GM21360 (cell line): ENCODE measurements at regions not wholly inside any gene's neighbourhood (a gene's known extent, or its start where the extent isn't known, plus 50 kb on each side); places are given as distances from the start of the nearest gene placed in this dataset.

Source experiments
- ATAC-seq: cut with Tn5 transposase; IDR thresholded peaks from one replicate; pipeline ENCODE4 v1.9.1; 2021; ENCODE audit warnings: mild to moderate bottlenecking, moderate library complexity; ENCODE audit not compliant: unreplicated experiment

- ATAC-seq = no peak
Measured at GRCh38 chr2:54360055-54360792, 95.9 kb upstream of the SPTBN1 start.

- ATAC-seq = no peak
Measured at GRCh38 chr2:54364409-54364808, 91.7 kb upstream of the SPTBN1 start.

DNA sequence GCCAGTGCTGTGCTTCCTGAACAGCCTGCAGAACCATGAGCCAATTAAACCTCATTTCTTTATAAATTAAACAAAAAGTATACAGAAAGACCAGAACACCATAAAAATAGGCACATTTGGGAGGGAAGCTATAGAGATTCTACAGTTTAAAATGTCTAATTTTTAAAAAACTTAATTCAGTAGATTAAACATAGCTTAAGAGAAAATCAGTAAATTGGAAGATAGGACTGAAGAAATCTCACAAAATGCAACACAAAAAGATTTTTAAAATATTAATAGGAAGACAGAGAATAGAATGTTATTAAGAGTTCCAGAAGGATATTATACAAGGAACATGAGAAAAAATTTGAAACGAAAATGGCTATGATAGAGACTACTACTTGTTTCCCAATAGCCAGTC, 90.5 kb upstream of the SPTBN1 start:
- ATAC-seq = no peak

- ATAC-seq = no peak
Measured at GRCh38 chr2:54366487-54367280, 89.4 kb upstream of the SPTBN1 start.

- ATAC-seq = no peak
Measured at GRCh38 chr2:54370405-54371104, 85.6 kb upstream of the SPTBN1 start.

GRCh38 chr2:54371460-54372065, 84.6 kb upstream of the SPTBN1 start:
- no peak for ATAC-seq

DNA sequence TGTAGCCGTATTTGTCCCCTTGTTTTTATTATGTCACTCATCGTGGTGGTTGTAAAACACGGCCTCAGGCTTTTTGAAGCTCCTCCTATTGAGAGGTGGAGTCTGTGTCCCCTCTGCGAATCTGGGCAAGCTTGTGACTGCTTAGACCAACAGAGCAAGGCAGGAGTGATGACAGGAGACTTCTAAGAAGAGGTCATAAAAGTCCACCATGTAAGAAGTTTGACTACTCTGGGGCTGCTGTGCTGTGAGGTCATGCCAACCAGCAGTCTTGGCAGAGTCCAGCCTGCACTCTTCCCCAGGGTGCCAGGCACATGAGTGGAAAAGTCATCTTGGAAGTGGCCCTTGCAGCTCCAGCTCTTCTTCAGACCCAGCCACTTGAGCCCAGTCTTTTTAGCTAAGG, 83.8 kb upstream of the SPTBN1 start:
- no peak for ATAC-seq

DNA sequence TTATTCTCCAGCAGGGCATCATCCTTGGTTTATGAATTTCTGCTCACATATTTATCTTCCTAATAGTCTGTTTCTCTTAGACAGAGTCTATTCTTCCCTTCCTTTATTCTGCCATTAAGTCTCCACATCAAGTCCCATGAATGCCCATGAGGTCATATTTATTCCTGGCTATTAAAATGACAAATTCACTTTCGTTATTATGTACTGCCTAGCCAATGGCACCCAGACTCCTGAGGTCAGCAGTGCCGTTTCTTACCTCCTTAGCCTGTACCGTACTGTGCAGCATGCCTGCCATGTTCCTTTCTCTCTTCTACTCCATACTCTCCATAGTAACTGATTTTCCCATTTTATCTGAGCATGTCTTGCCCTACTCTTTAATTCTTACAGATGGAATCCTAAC, 82.3 kb upstream of the SPTBN1 start:
- ATAC-seq = no peak

DNA sequence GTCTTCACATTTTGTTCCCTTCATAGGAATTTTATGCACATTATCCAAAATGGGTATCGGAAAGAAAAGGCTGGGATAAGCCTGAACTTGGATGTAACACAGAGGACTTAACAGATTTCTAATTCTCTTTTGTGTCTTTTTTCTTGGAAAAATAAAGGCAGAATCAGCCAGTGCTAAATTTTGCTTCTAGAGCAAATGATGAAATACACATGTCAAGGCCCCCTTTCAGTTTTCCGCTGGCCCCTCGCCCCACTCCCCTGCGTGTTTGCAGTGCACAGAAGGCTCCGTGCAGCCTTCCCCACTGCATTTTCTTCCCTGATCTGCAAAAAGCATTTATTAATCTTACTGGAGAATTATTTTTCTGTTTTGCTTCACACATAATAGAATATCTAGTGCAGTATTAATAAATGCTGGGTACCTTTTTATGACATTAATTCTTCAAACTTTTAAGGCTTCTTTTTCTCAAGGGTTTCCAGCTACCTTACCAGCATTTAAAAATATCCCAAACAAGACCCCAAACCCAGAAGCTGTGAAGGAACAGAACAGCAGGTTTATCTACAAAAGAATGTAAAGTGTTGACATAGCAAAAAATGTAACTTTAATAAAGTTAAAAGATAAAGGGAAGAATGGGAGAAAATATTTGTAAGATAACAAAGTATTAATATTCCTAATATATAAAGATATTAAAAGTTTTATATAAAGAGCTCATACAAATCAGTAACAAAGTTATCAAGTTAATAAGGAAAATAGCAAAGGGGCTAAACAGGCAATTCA, 81.3 kb upstream of the SPTBN1 start:
- no peak for ATAC-seq

GRCh38 chr2:54377451-54377850, 78.7 kb upstream of the SPTBN1 start:
- no peak for ATAC-seq

- ATAC-seq = no peak
Measured at GRCh38 chr2:54377901-54378493, 78.1 kb upstream of the SPTBN1 start.

DNA sequence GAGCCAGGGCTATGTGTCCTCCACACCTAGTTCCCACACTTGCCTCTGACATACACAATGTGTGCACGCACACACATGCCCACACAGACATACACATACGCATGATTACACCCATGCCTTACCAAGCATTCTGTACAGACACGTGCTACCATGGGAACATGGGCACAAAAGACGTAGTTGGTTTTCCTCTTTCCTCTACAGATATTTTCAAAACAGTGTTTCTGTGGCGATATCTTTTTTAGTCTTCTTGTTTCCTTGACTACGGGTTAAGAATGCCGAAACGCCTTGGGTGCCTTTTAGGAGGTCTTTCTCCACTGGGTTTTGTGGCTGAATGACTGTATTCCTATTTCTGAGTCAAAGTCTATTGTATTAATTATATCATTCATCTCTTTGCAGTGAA, 75.5 kb upstream of the SPTBN1 start:
- no peak for ATAC-seq

GRCh38 chr2:54381293-54381692, 74.8 kb upstream of the SPTBN1 start:
- no peak for ATAC-seq

DNA sequence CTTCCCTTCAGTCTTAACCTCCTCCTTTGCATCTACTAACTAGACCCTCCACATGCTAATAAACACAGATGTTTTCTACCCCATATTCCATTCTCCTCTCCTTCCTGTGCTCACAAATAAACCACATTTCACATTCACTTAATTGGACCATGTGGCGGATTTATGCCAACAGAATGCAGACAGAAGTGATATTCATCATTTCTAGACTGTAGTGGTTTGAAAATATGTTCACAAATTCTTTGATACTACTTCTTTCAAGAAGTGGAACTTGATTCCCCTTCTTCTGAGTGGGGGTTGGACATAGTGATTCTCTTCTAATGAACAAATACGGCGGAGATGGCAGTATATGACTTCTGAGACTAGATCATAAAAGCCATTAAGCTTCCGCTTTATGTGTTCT, 73.5 kb upstream of the SPTBN1 start:
- ATAC-seq = no peak

- ATAC-seq = no peak
Measured at GRCh38 chr2:54384301-54385203, 71.6 kb upstream of the SPTBN1 start.

DNA sequence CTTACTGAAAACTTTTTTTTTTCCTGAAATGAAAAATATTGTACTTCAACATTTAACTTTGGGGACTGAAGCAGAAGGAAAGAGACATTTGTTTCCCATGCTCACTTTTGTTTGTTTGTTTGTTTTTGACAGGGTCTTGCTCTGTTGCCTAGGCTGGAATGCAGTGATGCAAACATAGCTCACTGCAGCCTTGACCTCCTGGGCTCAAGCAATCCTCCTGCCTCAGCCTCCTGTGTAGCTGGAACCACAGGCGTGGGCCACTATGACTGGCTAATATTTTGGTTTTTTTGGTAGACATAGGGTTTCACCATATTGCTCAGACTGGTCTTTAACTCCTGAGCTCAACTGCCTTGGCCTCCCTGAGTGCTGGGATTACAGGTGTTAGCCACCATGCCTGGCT, 70.9 kb upstream of the SPTBN1 start:
- ATAC-seq = no peak

DNA sequence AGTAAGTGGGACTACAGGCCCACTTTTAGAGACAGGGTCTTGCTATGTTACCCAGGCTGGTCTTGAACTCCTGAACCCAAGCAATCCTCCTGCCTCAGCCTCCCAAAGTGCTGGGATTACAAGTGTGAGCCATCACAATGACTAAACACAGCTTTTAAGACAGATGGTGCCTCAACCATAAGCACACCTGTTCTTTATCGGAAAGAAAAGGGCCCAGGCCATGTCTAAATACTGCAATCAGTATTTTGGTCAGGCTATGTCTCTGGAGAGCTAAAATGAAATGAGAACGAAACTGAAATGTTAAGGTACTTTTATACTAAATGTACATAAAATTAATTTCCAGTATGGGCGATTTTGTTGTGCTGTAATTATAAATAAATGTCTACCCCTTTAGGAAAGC, 69.5 kb upstream of the SPTBN1 start:
- ATAC-seq = no peak

DNA sequence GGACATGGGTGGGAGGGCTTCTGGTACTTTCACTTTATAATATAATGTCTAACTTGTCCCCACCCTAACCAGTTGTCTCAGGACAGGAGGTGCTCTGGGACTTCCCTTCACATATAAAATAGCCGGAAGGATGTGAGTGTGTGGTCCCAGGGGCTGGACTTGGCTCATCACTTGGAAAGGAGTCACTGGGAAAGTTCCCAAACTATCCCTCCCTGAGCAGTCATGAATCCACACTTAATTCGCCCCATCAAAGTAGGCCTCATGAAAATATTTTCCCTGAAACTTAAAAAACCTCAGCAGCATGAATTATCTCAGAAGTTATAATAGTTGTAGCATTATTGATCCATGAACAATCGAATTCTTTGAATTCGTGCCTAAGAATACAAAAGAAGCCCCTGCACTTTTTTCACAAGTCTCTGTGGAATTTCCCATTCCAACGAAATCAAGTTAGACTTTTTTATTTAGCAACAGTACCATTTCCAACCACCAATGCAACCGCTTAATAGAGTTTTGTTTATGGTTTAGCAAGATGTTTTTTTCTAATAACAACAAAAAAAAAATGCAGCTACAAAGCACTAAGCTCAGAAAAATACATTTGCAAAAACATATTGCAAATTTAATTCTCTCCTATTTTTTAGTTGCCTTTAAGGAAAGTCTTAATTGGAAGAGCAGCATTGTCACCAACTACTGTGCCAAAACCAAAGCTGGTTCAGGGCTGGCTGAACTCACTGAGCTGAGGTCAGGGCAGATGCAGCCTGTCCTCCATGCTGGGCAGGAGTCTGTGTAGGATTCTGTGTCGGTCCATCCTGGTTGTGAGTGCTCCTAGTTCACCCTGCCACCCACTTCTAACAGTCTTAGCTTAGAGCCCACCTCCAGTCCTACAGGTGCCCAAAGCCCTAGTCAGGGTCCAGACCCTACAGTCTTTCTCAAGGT, 68.8 kb upstream of the SPTBN1 start:
- no peak for ATAC-seq
